IMR-90 (cell line): ENCODE measurements at regions not wholly inside any gene's neighbourhood (a gene's known extent, or its start where the extent isn't known, plus 50 kb on each side); places are given as distances from the start of the nearest gene placed in this dataset.

Source experiments
- ATAC-seq: fragments of 200-7000 bp; cut with Tn5 transposase; 2 replicates; pipeline ENCODE4 v1.9.1; 2020; ENCODE audit warnings: low read depth, mild to moderate bottlenecking, moderate library complexity
- BruUV-seq: library from RNA; stranded (reverse); fragments of 400-500 nt; replicated peaks from 2 replicates; lab custom pipeline; 2021; lab: Mats Ljungman, UMichigan
- CTCF ChIA-PET: fragments of 300-600 bp; formaldehyde crosslinking; extraction: SDS; loops from one replicate; lab custom pipeline; 2021; ENCODE audit warnings: antibody characterized with exemption; lab: Yijun Ruan, JAX
- POLR2A ChIA-PET: fragments of 300-600 bp; sonication (Branson Sonifier 250); formaldehyde crosslinking; loops from one replicate; lab custom pipeline; 2022; ENCODE audit warnings: antibody characterized with exemption; ENCODE audit not compliant: unreplicated experiment; lab: Charles Lee
- DNase-seq: peaks from one replicate; pipeline ENCODE4 v3.0.0; 2013
- H2AFZ ChIP-seq: replicated peaks from 2 replicates; pipeline ENCODE3; 2013; ENCODE audit warnings: low read length, mild to moderate bottlenecking; ENCODE audit not compliant: poor library complexity
- H2AK5ac ChIP-seq: 2 replicates; pipeline ENCODE4 v1.6.1; 2013; ENCODE audit warnings: low read depth, low read length, inconsistent platforms
- H2AK9ac ChIP-seq: replicated peaks from 2 replicates; pipeline ENCODE3; 2013; ENCODE audit warnings: mild to moderate bottlenecking, low read depth, low read length, moderate library complexity; ENCODE audit not compliant: poor library complexity
- H2BK120ac ChIP-seq: 2 replicates; pipeline ENCODE4 v1.6.1; 2013; ENCODE audit warnings: low read depth, low read length, inconsistent platforms
- H2BK15ac ChIP-seq: 3 replicates; pipeline ENCODE4 v1.6.1; 2013; ENCODE audit warnings: low read depth, low read length, inconsistent platforms
- H2BK20ac ChIP-seq: 2 replicates; pipeline ENCODE4 v1.6.1; 2013; ENCODE audit warnings: low read depth, mild to moderate bottlenecking, inconsistent platforms, low read length, moderate library complexity
- H2BK5ac ChIP-seq: 2 replicates; pipeline ENCODE4 v1.6.1; 2013; ENCODE audit warnings: mild to moderate bottlenecking, low read depth, low read length, inconsistent platforms; ENCODE audit not compliant: poor library complexity, severe bottlenecking
- H3K14ac ChIP-seq: replicated peaks from 2 replicates; pipeline ENCODE4 v1.6.1; 2013; ENCODE audit warnings: low read depth, low read length, inconsistent platforms
- H3K18ac ChIP-seq: 2 replicates; pipeline ENCODE4 v1.6.1; 2013; ENCODE audit warnings: low read depth, low read length, control low read depth
- H3K23ac ChIP-seq: 2 replicates; pipeline ENCODE4 v1.6.1; 2013; ENCODE audit warnings: low read depth, low read length, inconsistent platforms
- H3K27ac ChIP-seq: 2 replicates; pipeline ENCODE4 v1.5.1; 2013; ENCODE audit warnings: mild to moderate bottlenecking, control low read depth, low read length; ENCODE audit not compliant: insufficient read depth
- H3K27me3 ChIP-seq: 2 replicates; pipeline ENCODE4 v1.6.1; 2013; ENCODE audit warnings: low read length; ENCODE audit not compliant: control insufficient read depth, insufficient read depth
- H3K36me3 ChIP-seq: 2 replicates; pipeline ENCODE4 v1.6.1; 2013; ENCODE audit warnings: low read length, mixed read lengths; ENCODE audit not compliant: control insufficient read depth, insufficient read depth
- H3K4ac ChIP-seq: 2 replicates; pipeline ENCODE4 v1.6.1; 2013; ENCODE audit warnings: low read depth, low read length, inconsistent platforms
- H3K4me1 ChIP-seq: 2 replicates; pipeline ENCODE4 v1.6.1; 2013; ENCODE audit warnings: low read length, mixed read lengths; ENCODE audit not compliant: control insufficient read depth, insufficient read depth
- H3K4me2 ChIP-seq: 2 replicates; pipeline ENCODE4 v1.6.1; 2013; ENCODE audit warnings: low read depth, mild to moderate bottlenecking, control low read depth, low read length, moderate library complexity
- H3K4me3 ChIP-seq: 2 replicates; pipeline ENCODE4 v1.5.1; 2013; ENCODE audit warnings: low read depth, mild to moderate bottlenecking, control low read depth, low read length, moderate library complexity; ENCODE audit not compliant: insufficient read depth
- H3K56ac ChIP-seq: 2 replicates; pipeline ENCODE4 v1.6.1; 2013; ENCODE audit warnings: low read length, inconsistent platforms; ENCODE audit not compliant: insufficient read depth; ENCODE audit errors: extremely low read depth
- H3K79me1 ChIP-seq, 2 experiments: 2 replicates each; pipeline ENCODE4 v1.6.1; 2013; ENCODE audit warnings: low read length in 2 of 2, inconsistent platforms in 1 of 2, low read depth in 1 of 2
- H3K9ac ChIP-seq: 2 replicates; pipeline ENCODE4 v1.6.1; 2013; ENCODE audit warnings: low read depth, low read length, control low read depth
- H3K9me1 ChIP-seq: 2 replicates; pipeline ENCODE4 v1.6.1; 2013; ENCODE audit warnings: low read length, inconsistent platforms; ENCODE audit not compliant: insufficient read depth
- H3K9me3 ChIP-seq: 2 replicates; pipeline ENCODE4 v1.6.1; 2013; ENCODE audit warnings: low read length; ENCODE audit not compliant: control insufficient read depth, insufficient read depth
- H4K20me1 ChIP-seq: 2 replicates; pipeline ENCODE4 v1.6.1; 2013; ENCODE audit warnings: low read length, inconsistent platforms; ENCODE audit not compliant: insufficient read depth
- H4K5ac ChIP-seq: 2 replicates; pipeline ENCODE4 v1.6.1; 2013; ENCODE audit warnings: mild to moderate bottlenecking, low read depth, low read length, control low read depth
- H4K8ac ChIP-seq, 2 experiments: 2 replicates each; pipeline ENCODE4 v1.6.1; 2013; ENCODE audit warnings: low read depth in 2 of 2, low read length in 2 of 2, control low read depth in 1 of 2, inconsistent platforms in 1 of 2
- H4K91ac ChIP-seq: 2 replicates; pipeline ENCODE4 v1.6.1; 2013; ENCODE audit warnings: low read depth, low read length, inconsistent platforms; ENCODE audit not compliant: insufficient read depth
- BHLHE40 ChIP-seq: fragments of 150-350 bp; IDR thresholded peaks from 2 replicates; pipeline ENCODE4 v1.6.1; 2016; ENCODE audit warnings: mild to moderate bottlenecking, low read depth, low read length
- CEBPB ChIP-seq: IDR thresholded peaks from 2 replicates; pipeline ENCODE4 v1.6.1; 2012; ENCODE audit warnings: low read depth, low read length, improper control_type of control experiment
- CHD1 ChIP-seq: IDR thresholded peaks from 2 replicates; pipeline ENCODE4 v1.6.1; 2012; ENCODE audit warnings: low read depth, low read length, improper control_type of control experiment
- CTCF ChIP-seq: conservative IDR thresholded peaks from 2 replicates; pipeline ENCODE4 v1.5.1; 2012; ENCODE audit warnings: mild to moderate bottlenecking, low read depth, low read length, improper control_type of control experiment
- ELK1 ChIP-seq: fragments of 150-350 bp; IDR thresholded peaks from 2 replicates; pipeline ENCODE4 v1.6.1; 2016; ENCODE audit warnings: low read depth, mild to moderate bottlenecking, low read length, moderate library complexity, borderline replicate concordance
- FOS ChIP-seq: fragments of 150-350 bp; IDR thresholded peaks from 2 replicates; pipeline ENCODE4 v1.6.1; 2016; ENCODE audit warnings: low read depth, low read length
- MAFK ChIP-seq: IDR thresholded peaks from 2 replicates; pipeline ENCODE4 v1.6.1; 2012; ENCODE audit warnings: low read depth, low read length, improper control_type of control experiment
- MAZ ChIP-seq: IDR thresholded peaks from 2 replicates; pipeline ENCODE4 v1.6.1; 2012; ENCODE audit warnings: low read depth, mild to moderate bottlenecking, low read length, improper control_type of control experiment, moderate library complexity, borderline replicate concordance
- MXI1 ChIP-seq: IDR thresholded peaks from 2 replicates; pipeline ENCODE4 v1.6.1; 2012; ENCODE audit warnings: low read depth, mild to moderate bottlenecking, low read length, moderate library complexity, borderline replicate concordance
- NFE2L2 ChIP-seq: fragments of 150-350 bp; IDR thresholded peaks from 2 replicates; pipeline ENCODE4 v1.6.1; 2016; ENCODE audit warnings: low read depth, mild to moderate bottlenecking, low read length
- POLR2A ChIP-seq: IDR thresholded peaks from 2 replicates; pipeline ENCODE4 v1.6.1; 2012; ENCODE audit warnings: mild to moderate bottlenecking, low read depth, low read length
- RAD21 ChIP-seq: IDR thresholded peaks from 2 replicates; pipeline ENCODE4 v1.6.1; 2012; ENCODE audit warnings: low read length, improper control_type of control experiment
- RFX5 ChIP-seq: IDR thresholded peaks from 2 replicates; pipeline ENCODE4 v1.8.0; 2012; ENCODE audit warnings: low read depth, mild to moderate bottlenecking, low read length, moderate library complexity
- SMC3 ChIP-seq: fragments of 150-350 bp; IDR thresholded peaks from 2 replicates; pipeline ENCODE4 v1.6.1; 2016; ENCODE audit warnings: low read depth, mild to moderate bottlenecking, antibody characterized with exemption, low read length, moderate library complexity
- WGBS, 2 experiments: methylation state at CpG; one replicate each; pipeline versions ENCODE4 v1.1.5 to v1.1.7; 2013; ENCODE audit warnings: missing lambda C conversion rate in 2 of 2; ENCODE audit not compliant: insufficient read length in 1 of 2; ENCODE audit errors: extremely low coverage in 2 of 2; 5-methylcytosine and 5-hydroxymethylcytosine counted together
- dilution Hi-C: fragments of 300-500 bp; cut with HindIII; formaldehyde crosslinking; loops from one replicate; pipeline ENCODE4 v1.14.3; 2018; ENCODE audit warnings: low sequenced_read_pairs; ENCODE audit not compliant: unreplicated experiment
- in situ Hi-C: fragments of 300-500 bp; cut with MboI; formaldehyde crosslinking; loops from 3 replicates; pipeline ENCODE4 v1.14.3; 2019; ENCODE audit warnings: low sequenced_read_pairs, inconsistent platforms, mixed read lengths
- intact Hi-C: fragments of 100-400 bp; cut with micrococcal nuclease; formaldehyde crosslinking; loops from 2 replicates; pipeline ENCODE4 v1.10.0; 2022
- TF ChIP-seq, protein P1 (sequence below): fragments of 150-350 bp; IDR thresholded peaks from 2 replicates; pipeline ENCODE4 v1.6.1; 2017; ENCODE audit warnings: mild to moderate bottlenecking, antibody characterized with exemption, low read length, low read depth

GRCh38 chr20:40019510-40019909, 669.5 kb downstream of the MAFB start:
- ATAC-seq (no peak), DNase-seq (no peak)
- no peak overlapping the region for H3K56ac ChIP-seq
- no peaks in the 10 kb centered on the region for H3K9me1 ChIP-seq
- H2AFZ ChIP-seq = no peak overlapping the region
- no peaks in the 10 kb centered on the region for H3K36me3 ChIP-seq
- CTCF ChIA-PET = no interaction called here
- no peak overlapping the region for H3K4ac ChIP-seq
- H3K4me2 ChIP-seq = no peak overlapping the region
- no peak overlapping the region for H4K91ac ChIP-seq
- no peak overlapping the region for H2AK9ac ChIP-seq
- H3K14ac ChIP-seq = no peak overlapping the region
- 40% methylated on average over 1 of the region's 5 CpGs; no CpG with 5 or more reads in 1 of the 2 experiments for WGBS, 2 experiments
- H3K79me1 ChIP-seq = no peaks in the 10 kb centered on the region
- in situ Hi-C loops = no loop called here
- no TSS peak for BruUV-seq
- dilution Hi-C loops = no loop called here
- no peak overlapping the region for H3K27ac ChIP-seq
- TF ChIP-seq, protein P1, sequence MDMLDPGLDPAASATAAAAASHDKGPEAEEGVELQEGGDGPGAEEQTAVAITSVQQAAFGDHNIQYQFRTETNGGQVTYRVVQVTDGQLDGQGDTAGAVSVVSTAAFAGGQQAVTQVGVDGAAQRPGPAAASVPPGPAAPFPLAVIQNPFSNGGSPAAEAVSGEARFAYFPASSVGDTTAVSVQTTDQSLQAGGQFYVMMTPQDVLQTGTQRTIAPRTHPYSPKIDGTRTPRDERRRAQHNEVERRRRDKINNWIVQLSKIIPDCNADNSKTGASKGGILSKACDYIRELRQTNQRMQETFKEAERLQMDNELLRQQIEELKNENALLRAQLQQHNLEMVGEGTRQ = no peak
- TF ChIP-seq SMC3 = no peak
- TF ChIP-seq RFX5 = no peak
- TF ChIP-seq CHD1 = no peak
- no peak for TF ChIP-seq CTCF
- TF ChIP-seq CEBPB = no peak
- no peak for TF ChIP-seq MAFK
- no peak for TF ChIP-seq RAD21
- TF ChIP-seq NFE2L2 = no peak
- no peak for TF ChIP-seq ELK1
- TF ChIP-seq MAZ = no peak
- TF ChIP-seq POLR2A = no peak
- TF ChIP-seq FOS = no peak
- no peak for TF ChIP-seq MXI1
- no peak for TF ChIP-seq BHLHE40
- no peaks in the 10 kb centered on the region for H3K27me3 ChIP-seq
- POLR2A ChIA-PET = no interaction called here
- H2BK15ac ChIP-seq = no peak overlapping the region
- H3K4me1 ChIP-seq = no peaks in the 10 kb centered on the region
- no peak overlapping the region for H2BK20ac ChIP-seq
- H2BK120ac ChIP-seq = no peak overlapping the region
- H3K23ac ChIP-seq = no peak overlapping the region
- no peak overlapping the region for H3K18ac ChIP-seq
- H4K20me1 ChIP-seq = no peaks in the 10 kb centered on the region
- H2AK5ac ChIP-seq = no peak overlapping the region
- H4K5ac ChIP-seq = no peak overlapping the region
- no peak overlapping the region for H2BK5ac ChIP-seq
- no peak overlapping the region for H3K4me3 ChIP-seq
- H4K8ac ChIP-seq = no peak overlapping the region
- no peak overlapping the region for H3K9ac ChIP-seq
- no peaks in the 10 kb centered on the region for H3K9me3 ChIP-seq
- intact Hi-C loops = no loop called here
